ENCODE measurements at regions not wholly inside any gene's neighbourhood (a gene's known extent, or its start where the extent isn't known, plus 50 kb on each side); places are given as distances from the start of the nearest gene placed in this dataset.
A peak's percentile ranks its signal among the peaks of the same experiment; 100 is the strongest.

- FAIRE-seq (no peak), DNase-seq (ENCODE audit: insufficient read length, low spot score) (no peak)
Measured at GRCh38 chr2:18762667-18763066, 173.3 kb upstream of the NT5C1B start.

- FAIRE-seq: no peak
Measured at GRCh38 chr2:18754286-18754685, 164.9 kb upstream of the NT5C1B start.

GRCh38 chr2:18753722-18754121, 164.4 kb upstream of the NT5C1B start:
- DNase-seq (ENCODE audit: insufficient read length, low spot score): no peak
- FAIRE-seq: no peak

More at GRCh38 chr2:18754286-18754685, 164.9 kb upstream of the NT5C1B start:
- DNase-seq (ENCODE audit: insufficient read length, low spot score): no peak

GRCh38 chr2:18752667-18753422, 163.5 kb upstream of the NT5C1B start:
- FAIRE-seq (no peak), DNase-seq (ENCODE audit: insufficient read length, low spot score) (peak; percentile 13)

GRCh38 chr2:18752022-18752493, 162.7 kb upstream of the NT5C1B start:
- FAIRE-seq: no peak
- DNase-seq (ENCODE audit: insufficient read length, low spot score): no peak

GRCh38 chr2:18750672-18751554, 161.5 kb upstream of the NT5C1B start:
- FAIRE-seq (no peak), DNase-seq (ENCODE audit: insufficient read length, low spot score) (no peak)

- FAIRE-seq: no peak
- peak; percentile 19 for DNase-seq (ENCODE audit: insufficient read length, low spot score)
Measured at GRCh38 chr2:18749912-18750526, 160.7 kb upstream of the NT5C1B start.

GRCh38 chr2:18745431-18746272, 156.3 kb upstream of the NT5C1B start:
- DNase-seq (ENCODE audit: insufficient read length, low spot score) (no peak), FAIRE-seq (no peak)

- no peak for FAIRE-seq
- DNase-seq (ENCODE audit: insufficient read length, low spot score): no peak
Measured at GRCh38 chr2:18741895-18742732, 152.7 kb upstream of the NT5C1B start.

GRCh38 chr2:18741191-18741590, 151.8 kb upstream of the NT5C1B start:
- DNase-seq (ENCODE audit: insufficient read length, low spot score): no peak
- FAIRE-seq: no peak

- peak; percentile 36 for DNase-seq (ENCODE audit: insufficient read length, low spot score)
- FAIRE-seq: peak; percentile 83
Measured at GRCh38 chr2:18740474-18740881, 151.1 kb upstream of the NT5C1B start.

GRCh38 chr2:18731666-18732065, 142.3 kb upstream of the NT5C1B start:
- FAIRE-seq (no peak), DNase-seq (ENCODE audit: insufficient read length, low spot score) (no peak)

- FAIRE-seq (peak; percentile 52), DNase-seq (ENCODE audit: insufficient read length, low spot score) (no peak)
Measured at GRCh38 chr2:18724371-18725145, 135.2 kb upstream of the NT5C1B start.

GRCh38 chr2:18723219-18723618, 133.8 kb upstream of the NT5C1B start:
- FAIRE-seq (no peak), DNase-seq (ENCODE audit: insufficient read length, low spot score) (no peak)

- DNase-seq (ENCODE audit: insufficient read length, low spot score): no peak
- no peak for FAIRE-seq
Measured at GRCh38 chr2:18722101-18722500, 132.7 kb upstream of the NT5C1B start.

- DNase-seq (ENCODE audit: insufficient read length, low spot score) (no peak), FAIRE-seq (peak; percentile 26)
Measured at GRCh38 chr2:18721038-18721922, 131.9 kb upstream of the NT5C1B start.

- peak; percentile 73 for DNase-seq (ENCODE audit: insufficient read length, low spot score)
- peak; percentile 85 for FAIRE-seq
Measured at GRCh38 chr2:18719978-18720775, 130.8 kb upstream of the NT5C1B start.
